Fibroblast of lung (primary cell): ENCODE measurements at regions not wholly inside any gene's neighbourhood (a gene's known extent, or its start where the extent isn't known, plus 50 kb on each side); places are given as distances from the start of the nearest gene placed in this dataset.
"Not testable (repeated sequence)": the region's sequence is repeated elsewhere in the genome, so short reads cannot be mapped to it uniquely, and the experiment has no call there.

Source experiments
- DNase-seq, 2 donors: peaks; one replicate each; pipeline versions ENCODE4 v3.0.0 to v3.0.0-alpha.2; 2010; ENCODE audit warnings: low read depth in 2 of 2
- H2AFZ ChIP-seq: 2 replicates; pipeline ENCODE4 v1.5.1; 2012; ENCODE audit warnings: low read length, control low read depth, inconsistent platforms
- H3K27ac ChIP-seq: 2 replicates; pipeline ENCODE4 v1.5.1; 2011; ENCODE audit warnings: low read length, control low read depth; ENCODE audit not compliant: insufficient read depth
- H3K27me3 ChIP-seq: 2 replicates; pipeline ENCODE4 v1.5.1; 2011; ENCODE audit warnings: mild to moderate bottlenecking, low read length; ENCODE audit not compliant: control insufficient read depth, insufficient read depth
- H3K36me3 ChIP-seq: 2 replicates; pipeline ENCODE4 v1.5.1; 2011; ENCODE audit warnings: low read length; ENCODE audit not compliant: control insufficient read depth, insufficient read depth
- H3K4me1 ChIP-seq: 2 replicates; pipeline ENCODE4 v1.5.1; 2011; ENCODE audit warnings: low read length; ENCODE audit not compliant: control insufficient read depth, insufficient read depth; ENCODE audit errors: extremely low read depth
- H3K4me2 ChIP-seq: 2 replicates; pipeline ENCODE4 v1.5.1; 2011; ENCODE audit warnings: low read length, control low read depth; ENCODE audit not compliant: insufficient read depth; ENCODE audit errors: extremely low read depth
- H3K4me3 ChIP-seq, 4 experiments: fragments of 200-600 bp in 1 of 4; sonication (generic) in 1 of 4; replicated peaks in 1 of 4; 2 replicates each; pipeline ENCODE4 v1.5.1; 2011 to 2016; ENCODE audit warnings: low read length in 4 of 4, low read depth in 3 of 4, mild to moderate bottlenecking in 3 of 4, control low read depth in 2 of 4, inconsistent platforms in 1 of 4, mixed read lengths in 1 of 4; ENCODE audit not compliant: insufficient read depth in 1 of 4; ENCODE audit errors: control extremely low read depth in 1 of 4
- H3K79me2 ChIP-seq: 2 replicates; pipeline ENCODE4 v1.5.1; 2012; ENCODE audit warnings: mild to moderate bottlenecking, low read length, inconsistent platforms; ENCODE audit not compliant: control insufficient read depth, insufficient read depth
- H3K9ac ChIP-seq: 2 replicates; pipeline ENCODE4 v1.5.1; 2011; ENCODE audit warnings: mild to moderate bottlenecking, low read length, control low read depth; ENCODE audit not compliant: insufficient read depth
- H3K9me3 ChIP-seq: 2 replicates; pipeline ENCODE4 v1.5.1; 2012; ENCODE audit warnings: low read depth, low read length; ENCODE audit not compliant: control insufficient read depth, insufficient read depth
- H4K20me1 ChIP-seq: 2 replicates; pipeline ENCODE4 v1.5.1; 2011; ENCODE audit warnings: low read length; ENCODE audit not compliant: control insufficient read depth, insufficient read depth; ENCODE audit errors: extremely low read depth
- EZH2 ChIP-seq: IDR thresholded peaks from 2 replicates; pipeline ENCODE4 v1.5.1; 2012; ENCODE audit warnings: low read length, control low read depth, mild to moderate bottlenecking; ENCODE audit errors: missing control alignments
- TF ChIP-seq, protein P1 (sequence below), 2 donors: IDR thresholded peaks in 1 of 2; conservative IDR thresholded peaks in 1 of 2; 1 replicate in 1 of 2; 2 replicates in 1 of 2; pipeline ENCODE4 v1.5.1; 2011 to 2012; ENCODE audit warnings: low read length in 2 of 2, control low read depth in 1 of 2, inconsistent platforms in 1 of 2, low read depth in 1 of 2, mild to moderate bottlenecking in 1 of 2

DNA sequence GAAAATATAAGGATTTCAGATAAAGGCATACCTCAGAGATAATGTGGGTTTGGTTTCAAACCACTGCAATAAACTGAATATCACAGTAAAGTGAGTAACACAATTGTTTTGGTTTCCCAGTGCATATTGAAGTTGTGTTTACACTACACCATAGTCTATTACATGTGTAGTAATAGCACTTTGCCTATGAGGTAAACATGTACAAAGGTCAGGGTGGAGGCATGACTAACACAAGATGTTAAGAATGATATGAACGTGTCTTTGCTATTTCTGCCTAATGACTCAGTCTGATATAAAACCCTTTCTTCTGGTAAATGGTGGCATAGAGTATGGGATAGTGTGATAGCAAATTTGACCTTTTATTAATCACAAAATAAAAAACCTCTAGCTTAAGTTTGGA lies 621.5 kb upstream of the ADGRL2 start:
- Histone ChIP-seq H3K27me3 (no peaks in the 10 kb centered on the region), H4K20me1 (no peaks in the 10 kb centered on the region), H3K4me1 (no peaks in the 10 kb centered on the region), H3K4me2 (no peak overlapping the region), H3K79me2 (no peaks in the 10 kb centered on the region), H3K4me3 (no peak overlapping the region), H3K27ac (no peak overlapping the region), H2AFZ (no peak overlapping the region), H3K36me3 (no peaks in the 10 kb centered on the region), H3K9me3 (no peaks in the 10 kb centered on the region), H3K9ac (no peak overlapping the region)
- peak; percentile 85 to 98 for DNase-seq
- TF ChIP-seq, protein P1, sequence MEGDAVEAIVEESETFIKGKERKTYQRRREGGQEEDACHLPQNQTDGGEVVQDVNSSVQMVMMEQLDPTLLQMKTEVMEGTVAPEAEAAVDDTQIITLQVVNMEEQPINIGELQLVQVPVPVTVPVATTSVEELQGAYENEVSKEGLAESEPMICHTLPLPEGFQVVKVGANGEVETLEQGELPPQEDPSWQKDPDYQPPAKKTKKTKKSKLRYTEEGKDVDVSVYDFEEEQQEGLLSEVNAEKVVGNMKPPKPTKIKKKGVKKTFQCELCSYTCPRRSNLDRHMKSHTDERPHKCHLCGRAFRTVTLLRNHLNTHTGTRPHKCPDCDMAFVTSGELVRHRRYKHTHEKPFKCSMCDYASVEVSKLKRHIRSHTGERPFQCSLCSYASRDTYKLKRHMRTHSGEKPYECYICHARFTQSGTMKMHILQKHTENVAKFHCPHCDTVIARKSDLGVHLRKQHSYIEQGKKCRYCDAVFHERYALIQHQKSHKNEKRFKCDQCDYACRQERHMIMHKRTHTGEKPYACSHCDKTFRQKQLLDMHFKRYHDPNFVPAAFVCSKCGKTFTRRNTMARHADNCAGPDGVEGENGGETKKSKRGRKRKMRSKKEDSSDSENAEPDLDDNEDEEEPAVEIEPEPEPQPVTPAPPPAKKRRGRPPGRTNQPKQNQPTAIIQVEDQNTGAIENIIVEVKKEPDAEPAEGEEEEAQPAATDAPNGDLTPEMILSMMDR (conservative IDR thresholded peaks at IDR 0.05 in 1 of 2, IDR thresholded peaks at IDR 0.05 in 1 of 2; ENCODE audit: low read depth in 1 of 2, low read length in 2 of 2): no peak
- TF ChIP-seq EZH2: no peak

DNA sequence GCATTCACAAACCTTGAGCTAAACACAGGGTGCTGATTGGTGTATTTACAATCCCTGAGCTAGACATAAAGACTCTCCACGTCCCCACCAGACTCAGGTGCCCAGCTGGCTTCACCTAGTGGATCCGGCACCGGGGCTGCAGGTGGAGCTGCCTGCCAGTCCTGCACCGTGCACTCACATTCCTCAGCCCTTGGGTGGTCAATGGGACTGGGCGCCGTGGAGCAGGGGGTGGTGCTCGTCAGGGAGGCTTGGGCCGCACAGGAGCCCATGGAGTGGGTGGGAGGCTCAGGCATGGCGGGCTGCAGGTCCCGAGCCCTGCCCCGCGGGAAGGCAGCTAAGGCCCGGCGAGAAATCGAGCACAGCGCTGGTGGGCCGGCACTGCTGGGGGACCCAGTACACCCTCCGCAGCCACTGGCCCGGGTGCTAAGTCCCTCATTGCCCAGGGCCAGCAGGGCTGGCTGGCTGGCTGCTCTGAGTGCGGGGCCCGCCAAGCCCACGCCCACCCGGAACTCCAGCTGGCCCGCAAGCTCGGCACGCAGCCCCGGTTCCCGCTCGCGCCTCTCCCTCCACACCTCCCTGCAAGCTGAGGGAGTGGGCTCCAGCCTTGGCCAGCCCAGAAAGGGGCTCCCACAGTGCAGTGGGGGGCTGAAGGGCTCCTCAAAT lies 622.2 kb upstream of the ADGRL2 start:
- not testable (repeated sequence) for DNase-seq, H3K27ac ChIP-seq, H3K36me3 ChIP-seq, H3K9ac ChIP-seq, H3K4me3 ChIP-seq, H3K9me3 ChIP-seq, H3K79me2 ChIP-seq, H2AFZ ChIP-seq, H3K27me3 ChIP-seq, H4K20me1 ChIP-seq, H3K4me2 ChIP-seq, H3K4me1 ChIP-seq

DNA sequence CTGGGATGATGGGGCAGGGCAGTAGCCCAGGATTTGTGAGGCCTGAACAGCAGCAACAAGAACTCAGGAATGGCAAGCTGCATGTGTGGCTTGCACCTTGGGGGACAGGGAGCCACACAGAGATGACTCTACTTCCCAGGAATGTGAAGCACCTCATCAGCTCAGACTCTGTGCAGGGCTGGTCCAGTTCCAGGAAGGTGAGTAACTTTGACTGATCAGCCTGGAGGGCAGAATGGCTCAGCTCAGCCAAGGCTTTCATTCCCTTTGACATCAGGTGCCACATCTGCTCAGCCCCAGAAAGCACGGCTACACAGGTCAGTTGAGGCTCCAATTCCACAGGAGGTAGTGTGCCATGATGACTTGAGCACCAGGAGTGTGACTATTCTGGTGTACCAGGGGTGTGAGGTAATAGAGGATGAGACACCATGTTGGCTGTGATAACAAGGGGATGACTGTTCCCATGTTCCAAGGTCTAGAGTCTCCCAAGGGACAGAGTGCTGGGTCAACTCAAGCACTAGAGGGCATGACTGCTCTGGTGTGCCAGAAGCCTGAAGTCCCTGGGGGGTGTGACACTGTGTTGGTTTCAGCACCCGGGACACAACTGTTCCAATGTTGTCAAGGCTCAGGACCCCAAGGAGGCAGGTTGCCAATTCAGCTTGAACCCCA lies 625.8 kb upstream of the ADGRL2 start:
- no peak overlapping the region for H2AFZ ChIP-seq
- H3K79me2 ChIP-seq: no peaks in the 10 kb centered on the region
- H4K20me1 ChIP-seq: no peaks in the 10 kb centered on the region
- H3K9me3 ChIP-seq: no peaks in the 10 kb centered on the region
- no peaks in the 10 kb centered on the region for H3K27me3 ChIP-seq
- H3K4me1 ChIP-seq: no peaks in the 10 kb centered on the region
- H3K4me2 ChIP-seq: no peak overlapping the region
- no peak overlapping the region for H3K4me3 ChIP-seq
- H3K9ac ChIP-seq: no peak overlapping the region
- H3K36me3 ChIP-seq: no peaks in the 10 kb centered on the region
- DNase-seq: peak in 1 of 2 donors; percentile 92
- no peak for TF ChIP-seq EZH2
- TF ChIP-seq, protein P1 (conservative IDR thresholded peaks at IDR 0.05 in 1 of 2, IDR thresholded peaks at IDR 0.05 in 1 of 2; ENCODE audit: low read depth in 1 of 2, low read length in 2 of 2): no peak
- H3K27ac ChIP-seq: no peak overlapping the region
